ENCODE measurements at regions not wholly inside any gene's neighbourhood (a gene's known extent, or its start where the extent isn't known, plus 50 kb on each side); places are given as distances from the start of the nearest gene placed in this dataset.

GRCh38 chr2:104023765-104024164 lies 830.1 kb upstream of the POU3F3 start:
- H3K4me1 ChIP-seq (ENCODE audit: control insufficient read depth in 1 of 2, insufficient read depth in 2 of 2, low read length in 2 of 2): no peaks in the 10 kb centered on the region
- no peaks in the 10 kb centered on the region for H3K27me3 ChIP-seq (ENCODE audit: control insufficient read depth in 1 of 2, insufficient read depth in 2 of 2, low read length in 2 of 2)
- H3K9ac ChIP-seq (ENCODE audit: low read depth in 1 of 2, low read length in 2 of 2): no peak overlapping the region
- no peak overlapping the region for H3K27ac ChIP-seq (ENCODE audit: low read depth, low read length)
- H3K4me3 ChIP-seq (ENCODE audit: low read depth in 1 of 2, low read length in 2 of 2): no peak overlapping the region
- no peaks in the 10 kb centered on the region for H3K36me3 ChIP-seq (ENCODE audit: control insufficient read depth in 1 of 2, insufficient read depth in 2 of 2, low read length in 2 of 2)
- no peaks in the 10 kb centered on the region for H3K9me3 ChIP-seq (ENCODE audit: control insufficient read depth in 1 of 2, low read length in 2 of 2)

- H3K4me3 ChIP-seq (ENCODE audit: low read depth in 1 of 2, low read length in 2 of 2): no peak overlapping the region
- H3K4me1 ChIP-seq (ENCODE audit: control insufficient read depth in 1 of 2, insufficient read depth in 2 of 2, low read length in 2 of 2): no peaks in the 10 kb centered on the region
- H3K27ac ChIP-seq (ENCODE audit: low read depth, low read length): no peak overlapping the region
- H3K27me3 ChIP-seq (ENCODE audit: control insufficient read depth in 1 of 2, insufficient read depth in 2 of 2, low read length in 2 of 2): no peaks in the 10 kb centered on the region
- H3K9ac ChIP-seq (ENCODE audit: low read depth in 1 of 2, low read length in 2 of 2): no peak overlapping the region
- H3K36me3 ChIP-seq (ENCODE audit: control insufficient read depth in 1 of 2, insufficient read depth in 2 of 2, low read length in 2 of 2): no peaks in the 10 kb centered on the region
- H3K9me3 ChIP-seq (ENCODE audit: control insufficient read depth in 1 of 2, low read length in 2 of 2): no peaks in the 10 kb centered on the region
These were observed 828.6 kb upstream of the POU3F3 start for GRCh38 chr2:104025295-104025694.

- H3K27ac ChIP-seq (ENCODE audit: low read depth, low read length): no peak overlapping the region
- H3K9ac ChIP-seq (ENCODE audit: low read depth in 1 of 2, low read length in 2 of 2): no peak overlapping the region
- H3K27me3 ChIP-seq (ENCODE audit: control insufficient read depth in 1 of 2, insufficient read depth in 2 of 2, low read length in 2 of 2): no peaks in the 10 kb centered on the region
- H3K4me1 ChIP-seq (ENCODE audit: control insufficient read depth in 1 of 2, insufficient read depth in 2 of 2, low read length in 2 of 2): no peaks in the 10 kb centered on the region
- H3K36me3 ChIP-seq (ENCODE audit: control insufficient read depth in 1 of 2, insufficient read depth in 2 of 2, low read length in 2 of 2): no peaks in the 10 kb centered on the region
- no peaks in the 10 kb centered on the region for H3K9me3 ChIP-seq (ENCODE audit: control insufficient read depth in 1 of 2, low read length in 2 of 2)
- H3K4me3 ChIP-seq (ENCODE audit: low read depth in 1 of 2, low read length in 2 of 2): no peak overlapping the region
These were observed 827.2 kb upstream of the POU3F3 start for GRCh38 chr2:104026725-104027124.

GRCh38 chr2:104027321-104027720 lies 826.6 kb upstream of the POU3F3 start:
- Histone ChIP-seq H3K9me3 (ENCODE audit: control insufficient read depth in 1 of 2, low read length in 2 of 2) (no peaks in the 10 kb centered on the region), H3K36me3 (ENCODE audit: control insufficient read depth in 1 of 2, insufficient read depth in 2 of 2, low read length in 2 of 2) (no peaks in the 10 kb centered on the region), H3K9ac (ENCODE audit: low read depth in 1 of 2, low read length in 2 of 2) (no peak overlapping the region), H3K4me1 (ENCODE audit: control insufficient read depth in 1 of 2, insufficient read depth in 2 of 2, low read length in 2 of 2) (no peaks in the 10 kb centered on the region), H3K4me3 (ENCODE audit: low read depth in 1 of 2, low read length in 2 of 2) (no peak overlapping the region), H3K27ac (ENCODE audit: low read depth, low read length) (no peak overlapping the region), H3K27me3 (ENCODE audit: control insufficient read depth in 1 of 2, insufficient read depth in 2 of 2, low read length in 2 of 2) (no peaks in the 10 kb centered on the region)

GRCh38 chr2:104028061-104028460 lies 825.9 kb upstream of the POU3F3 start:
- H3K27me3 ChIP-seq (ENCODE audit: control insufficient read depth in 1 of 2, insufficient read depth in 2 of 2, low read length in 2 of 2): no peaks in the 10 kb centered on the region
- H3K36me3 ChIP-seq (ENCODE audit: control insufficient read depth in 1 of 2, insufficient read depth in 2 of 2, low read length in 2 of 2): no peaks in the 10 kb centered on the region
- no peaks in the 10 kb centered on the region for H3K4me1 ChIP-seq (ENCODE audit: control insufficient read depth in 1 of 2, insufficient read depth in 2 of 2, low read length in 2 of 2)
- no peaks in the 10 kb centered on the region for H3K9me3 ChIP-seq (ENCODE audit: control insufficient read depth in 1 of 2, low read length in 2 of 2)
- no peak overlapping the region for H3K4me3 ChIP-seq (ENCODE audit: low read depth in 1 of 2, low read length in 2 of 2)
- H3K27ac ChIP-seq (ENCODE audit: low read depth, low read length): no peak overlapping the region
- H3K9ac ChIP-seq (ENCODE audit: low read depth in 1 of 2, low read length in 2 of 2): no peak overlapping the region

- H3K4me1 ChIP-seq (ENCODE audit: control insufficient read depth in 1 of 2, insufficient read depth in 2 of 2, low read length in 2 of 2): no peaks in the 10 kb centered on the region
- no peak overlapping the region for H3K9ac ChIP-seq (ENCODE audit: low read depth in 1 of 2, low read length in 2 of 2)
These were observed 820.5 kb upstream of the POU3F3 start for GRCh38 chr2:104033399-104033798.

GRCh38 chr2:104040771-104041170 lies 813.1 kb upstream of the POU3F3 start:
- no peaks in the 10 kb centered on the region for H3K9me3 ChIP-seq (ENCODE audit: control insufficient read depth in 1 of 2, low read length in 2 of 2)
- H3K36me3 ChIP-seq (ENCODE audit: control insufficient read depth in 1 of 2, insufficient read depth in 2 of 2, low read length in 2 of 2): no peaks in the 10 kb centered on the region
- no peak overlapping the region for H3K4me3 ChIP-seq (ENCODE audit: low read depth in 1 of 2, low read length in 2 of 2)
- H3K27me3 ChIP-seq (ENCODE audit: control insufficient read depth in 1 of 2, insufficient read depth in 2 of 2, low read length in 2 of 2): no peaks in the 10 kb centered on the region
- H3K9ac ChIP-seq (ENCODE audit: low read depth in 1 of 2, low read length in 2 of 2): no peak overlapping the region
- no peak overlapping the region for H3K27ac ChIP-seq (ENCODE audit: low read depth, low read length)
- no peaks in the 10 kb centered on the region for H3K4me1 ChIP-seq (ENCODE audit: control insufficient read depth in 1 of 2, insufficient read depth in 2 of 2, low read length in 2 of 2)

More at GRCh38 chr2:104033399-104033798, 820.5 kb upstream of the POU3F3 start:
- H3K4me3 ChIP-seq (ENCODE audit: low read depth in 1 of 2, low read length in 2 of 2): no peak overlapping the region
- no peaks in the 10 kb centered on the region for H3K36me3 ChIP-seq (ENCODE audit: control insufficient read depth in 1 of 2, insufficient read depth in 2 of 2, low read length in 2 of 2)
- no peak overlapping the region for H3K27ac ChIP-seq (ENCODE audit: low read depth, low read length)
- no peaks in the 10 kb centered on the region for H3K9me3 ChIP-seq (ENCODE audit: control insufficient read depth in 1 of 2, low read length in 2 of 2)
- H3K27me3 ChIP-seq (ENCODE audit: control insufficient read depth in 1 of 2, insufficient read depth in 2 of 2, low read length in 2 of 2): no peaks in the 10 kb centered on the region

GRCh38 chr2:104041351-104041750 lies 812.6 kb upstream of the POU3F3 start:
- H3K27ac ChIP-seq (ENCODE audit: low read depth, low read length): no peak overlapping the region
- no peaks in the 10 kb centered on the region for H3K9me3 ChIP-seq (ENCODE audit: control insufficient read depth in 1 of 2, low read length in 2 of 2)
- no peak overlapping the region for H3K4me3 ChIP-seq (ENCODE audit: low read depth in 1 of 2, low read length in 2 of 2)
- no peaks in the 10 kb centered on the region for H3K27me3 ChIP-seq (ENCODE audit: control insufficient read depth in 1 of 2, insufficient read depth in 2 of 2, low read length in 2 of 2)
- H3K4me1 ChIP-seq (ENCODE audit: control insufficient read depth in 1 of 2, insufficient read depth in 2 of 2, low read length in 2 of 2): no peaks in the 10 kb centered on the region
- no peaks in the 10 kb centered on the region for H3K36me3 ChIP-seq (ENCODE audit: control insufficient read depth in 1 of 2, insufficient read depth in 2 of 2, low read length in 2 of 2)
- H3K9ac ChIP-seq (ENCODE audit: low read depth in 1 of 2, low read length in 2 of 2): no peak overlapping the region

- Histone ChIP-seq H3K9ac (ENCODE audit: low read depth in 1 of 2, low read length in 2 of 2) (no peak overlapping the region), H3K9me3 (ENCODE audit: control insufficient read depth in 1 of 2, low read length in 2 of 2) (no peaks in the 10 kb centered on the region), H3K4me1 (ENCODE audit: control insufficient read depth in 1 of 2, insufficient read depth in 2 of 2, low read length in 2 of 2) (no peaks in the 10 kb centered on the region), H3K27me3 (ENCODE audit: control insufficient read depth in 1 of 2, insufficient read depth in 2 of 2, low read length in 2 of 2) (no peaks in the 10 kb centered on the region), H3K36me3 (ENCODE audit: control insufficient read depth in 1 of 2, insufficient read depth in 2 of 2, low read length in 2 of 2) (no peaks in the 10 kb centered on the region), H3K27ac (ENCODE audit: low read depth, low read length) (no peak overlapping the region), H3K4me3 (ENCODE audit: low read depth in 1 of 2, low read length in 2 of 2) (no peak overlapping the region)
These were observed 810.1 kb upstream of the POU3F3 start for GRCh38 chr2:104043864-104044263.

GRCh38 chr2:104045071-104045470 lies 808.8 kb upstream of the POU3F3 start:
- Histone ChIP-seq H3K4me1 (ENCODE audit: control insufficient read depth in 1 of 2, insufficient read depth in 2 of 2, low read length in 2 of 2) (no peaks in the 10 kb centered on the region), H3K36me3 (ENCODE audit: control insufficient read depth in 1 of 2, insufficient read depth in 2 of 2, low read length in 2 of 2) (no peaks in the 10 kb centered on the region), H3K27ac (ENCODE audit: low read depth, low read length) (no peak overlapping the region), H3K9me3 (ENCODE audit: control insufficient read depth in 1 of 2, low read length in 2 of 2) (no peaks in the 10 kb centered on the region), H3K4me3 (ENCODE audit: low read depth in 1 of 2, low read length in 2 of 2) (no peak overlapping the region), H3K27me3 (ENCODE audit: control insufficient read depth in 1 of 2, insufficient read depth in 2 of 2, low read length in 2 of 2) (no peaks in the 10 kb centered on the region), H3K9ac (ENCODE audit: low read depth in 1 of 2, low read length in 2 of 2) (no peak overlapping the region)

GRCh38 chr2:104046466-104046865 lies 807.4 kb upstream of the POU3F3 start:
- H3K9ac ChIP-seq (ENCODE audit: low read depth in 1 of 2, low read length in 2 of 2): no peak overlapping the region
- H3K4me3 ChIP-seq (ENCODE audit: low read depth in 1 of 2, low read length in 2 of 2): no peak overlapping the region
- H3K4me1 ChIP-seq (ENCODE audit: control insufficient read depth in 1 of 2, insufficient read depth in 2 of 2, low read length in 2 of 2): no peaks in the 10 kb centered on the region
- no peaks in the 10 kb centered on the region for H3K9me3 ChIP-seq (ENCODE audit: control insufficient read depth in 1 of 2, low read length in 2 of 2)
- no peaks in the 10 kb centered on the region for H3K36me3 ChIP-seq (ENCODE audit: control insufficient read depth in 1 of 2, insufficient read depth in 2 of 2, low read length in 2 of 2)
- H3K27me3 ChIP-seq (ENCODE audit: control insufficient read depth in 1 of 2, insufficient read depth in 2 of 2, low read length in 2 of 2): no peaks in the 10 kb centered on the region
- H3K27ac ChIP-seq (ENCODE audit: low read depth, low read length): no peak overlapping the region

Data from duodenal mucosa (tissue), 2 donors.